GM23338 (cell line): ENCODE measurements at regions not wholly inside any gene's neighbourhood (a gene's known extent, or its start where the extent isn't known, plus 50 kb on each side); places are given as distances from the start of the nearest gene placed in this dataset.

Experiments
- EZH2phosphoT487 ChIP-seq: fragments of 200-600 bp; sonication (generic); IDR thresholded peaks from one replicate; pipeline ENCODE4 v1.8.1; 2018; ENCODE audit warnings: antibody characterized with exemption; ENCODE audit not compliant: unreplicated experiment
- POLR2AphosphoS5 ChIP-seq: IDR thresholded peaks from 2 replicates; pipeline ENCODE4 v1.6.1; 2016; ENCODE audit warnings: antibody characterized with exemption, low read depth
- TF ChIP-seq, protein P1 (sequence below), 2 experiments: fragments of 200-600 bp in 1 of 2; sonication (generic) in 1 of 2; conservative IDR thresholded peaks; 2 replicates each; pipeline versions ENCODE4 v1.5.1 to v1.6.1; 2016 to 2017; ENCODE audit warnings: antibody characterized with exemption in 2 of 2, low read depth in 2 of 2, mild to moderate bottlenecking in 2 of 2, moderate library complexity in 1 of 2

DNA sequence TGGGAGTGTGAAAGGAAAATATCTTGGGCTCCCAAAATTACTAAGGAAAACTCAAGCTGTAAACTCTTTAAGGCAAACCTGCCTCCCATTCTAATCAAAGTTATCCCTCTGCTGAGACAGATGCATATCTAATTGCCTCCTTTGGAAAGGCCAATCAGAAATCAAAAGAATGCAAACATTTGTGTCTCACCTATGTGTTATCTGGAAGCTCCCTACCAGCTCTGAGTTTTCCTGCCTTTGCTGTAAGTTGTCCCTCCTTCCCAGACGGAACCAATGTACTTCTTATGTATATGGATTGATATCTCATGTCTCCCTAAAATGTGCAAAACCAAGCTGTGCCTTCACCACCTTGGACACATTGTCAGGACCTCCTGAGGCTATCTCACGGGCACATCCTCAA lies 95.8 kb downstream of the AASDHPPT start:
- TF ChIP-seq POLR2AphosphoS5: no peak
- TF ChIP-seq, protein P1, sequence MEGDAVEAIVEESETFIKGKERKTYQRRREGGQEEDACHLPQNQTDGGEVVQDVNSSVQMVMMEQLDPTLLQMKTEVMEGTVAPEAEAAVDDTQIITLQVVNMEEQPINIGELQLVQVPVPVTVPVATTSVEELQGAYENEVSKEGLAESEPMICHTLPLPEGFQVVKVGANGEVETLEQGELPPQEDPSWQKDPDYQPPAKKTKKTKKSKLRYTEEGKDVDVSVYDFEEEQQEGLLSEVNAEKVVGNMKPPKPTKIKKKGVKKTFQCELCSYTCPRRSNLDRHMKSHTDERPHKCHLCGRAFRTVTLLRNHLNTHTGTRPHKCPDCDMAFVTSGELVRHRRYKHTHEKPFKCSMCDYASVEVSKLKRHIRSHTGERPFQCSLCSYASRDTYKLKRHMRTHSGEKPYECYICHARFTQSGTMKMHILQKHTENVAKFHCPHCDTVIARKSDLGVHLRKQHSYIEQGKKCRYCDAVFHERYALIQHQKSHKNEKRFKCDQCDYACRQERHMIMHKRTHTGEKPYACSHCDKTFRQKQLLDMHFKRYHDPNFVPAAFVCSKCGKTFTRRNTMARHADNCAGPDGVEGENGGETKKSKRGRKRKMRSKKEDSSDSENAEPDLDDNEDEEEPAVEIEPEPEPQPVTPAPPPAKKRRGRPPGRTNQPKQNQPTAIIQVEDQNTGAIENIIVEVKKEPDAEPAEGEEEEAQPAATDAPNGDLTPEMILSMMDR (conservative IDR thresholded peaks at IDR 0.05; ENCODE audit: low read depth in 2 of 2): no peak
- TF ChIP-seq EZH2phosphoT487: no peak
